H1 (cell line): ENCODE measurements at regions not wholly inside any gene's neighbourhood (a gene's known extent, or its start where the extent isn't known, plus 50 kb on each side); places are given as distances from the start of the nearest gene placed in this dataset.

Experiments
- MAX ChIP-seq: IDR thresholded peaks from 2 replicates; pipeline ENCODE4 v1.6.1; 2012; ENCODE audit warnings: inconsistent platforms
- TF ChIP-seq, protein P1 (sequence below): fragments of 300-600 bp; sonication (generic); IDR thresholded peaks from 2 replicates; pipeline ENCODE4 v1.7.1; 2012; ENCODE audit warnings: low read length, moderate library complexity, mild to moderate bottlenecking, inconsistent platforms; ENCODE audit not compliant: insufficient replicate concordance

DNA sequence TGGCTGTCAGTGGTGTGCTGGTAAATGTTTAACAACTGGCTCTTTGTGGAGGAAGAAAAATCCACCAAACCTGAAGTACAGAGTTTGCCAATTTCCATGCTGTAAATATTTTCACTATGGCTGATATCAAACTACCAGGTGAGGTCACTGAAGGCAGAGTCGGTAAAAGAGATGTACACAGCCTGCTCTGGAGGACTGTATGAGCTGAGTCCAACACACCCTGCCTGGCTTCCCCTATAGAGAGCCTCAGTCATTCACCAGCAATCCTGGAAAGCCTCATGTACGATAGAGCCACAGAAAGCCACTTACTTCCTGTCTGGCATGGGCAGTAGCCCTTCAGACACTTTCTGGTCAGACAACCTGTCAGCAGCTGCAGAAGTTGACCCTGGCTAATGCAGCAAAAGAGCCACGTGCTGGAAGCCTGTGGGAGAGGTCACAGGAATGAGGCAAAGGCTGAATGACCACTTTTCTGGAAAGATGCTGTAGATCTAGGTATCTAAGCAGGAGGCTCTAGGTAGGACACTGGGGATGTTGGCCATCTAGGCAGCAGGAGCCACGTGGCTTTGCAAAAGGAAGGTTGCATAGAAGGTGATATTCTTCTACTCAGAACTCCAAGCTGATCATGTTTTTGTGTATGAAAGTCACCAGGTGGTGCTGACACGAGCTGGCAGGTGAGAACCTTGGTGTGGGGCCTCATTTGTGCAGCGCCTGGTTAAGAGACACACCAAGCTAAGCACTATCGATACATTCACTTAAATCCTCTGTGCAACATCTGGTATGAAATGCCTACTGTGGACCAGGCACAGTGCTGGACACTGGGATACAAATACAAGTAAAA lies 553.9 kb downstream of the VRK1 start (continued):
- TF ChIP-seq, protein P1, sequence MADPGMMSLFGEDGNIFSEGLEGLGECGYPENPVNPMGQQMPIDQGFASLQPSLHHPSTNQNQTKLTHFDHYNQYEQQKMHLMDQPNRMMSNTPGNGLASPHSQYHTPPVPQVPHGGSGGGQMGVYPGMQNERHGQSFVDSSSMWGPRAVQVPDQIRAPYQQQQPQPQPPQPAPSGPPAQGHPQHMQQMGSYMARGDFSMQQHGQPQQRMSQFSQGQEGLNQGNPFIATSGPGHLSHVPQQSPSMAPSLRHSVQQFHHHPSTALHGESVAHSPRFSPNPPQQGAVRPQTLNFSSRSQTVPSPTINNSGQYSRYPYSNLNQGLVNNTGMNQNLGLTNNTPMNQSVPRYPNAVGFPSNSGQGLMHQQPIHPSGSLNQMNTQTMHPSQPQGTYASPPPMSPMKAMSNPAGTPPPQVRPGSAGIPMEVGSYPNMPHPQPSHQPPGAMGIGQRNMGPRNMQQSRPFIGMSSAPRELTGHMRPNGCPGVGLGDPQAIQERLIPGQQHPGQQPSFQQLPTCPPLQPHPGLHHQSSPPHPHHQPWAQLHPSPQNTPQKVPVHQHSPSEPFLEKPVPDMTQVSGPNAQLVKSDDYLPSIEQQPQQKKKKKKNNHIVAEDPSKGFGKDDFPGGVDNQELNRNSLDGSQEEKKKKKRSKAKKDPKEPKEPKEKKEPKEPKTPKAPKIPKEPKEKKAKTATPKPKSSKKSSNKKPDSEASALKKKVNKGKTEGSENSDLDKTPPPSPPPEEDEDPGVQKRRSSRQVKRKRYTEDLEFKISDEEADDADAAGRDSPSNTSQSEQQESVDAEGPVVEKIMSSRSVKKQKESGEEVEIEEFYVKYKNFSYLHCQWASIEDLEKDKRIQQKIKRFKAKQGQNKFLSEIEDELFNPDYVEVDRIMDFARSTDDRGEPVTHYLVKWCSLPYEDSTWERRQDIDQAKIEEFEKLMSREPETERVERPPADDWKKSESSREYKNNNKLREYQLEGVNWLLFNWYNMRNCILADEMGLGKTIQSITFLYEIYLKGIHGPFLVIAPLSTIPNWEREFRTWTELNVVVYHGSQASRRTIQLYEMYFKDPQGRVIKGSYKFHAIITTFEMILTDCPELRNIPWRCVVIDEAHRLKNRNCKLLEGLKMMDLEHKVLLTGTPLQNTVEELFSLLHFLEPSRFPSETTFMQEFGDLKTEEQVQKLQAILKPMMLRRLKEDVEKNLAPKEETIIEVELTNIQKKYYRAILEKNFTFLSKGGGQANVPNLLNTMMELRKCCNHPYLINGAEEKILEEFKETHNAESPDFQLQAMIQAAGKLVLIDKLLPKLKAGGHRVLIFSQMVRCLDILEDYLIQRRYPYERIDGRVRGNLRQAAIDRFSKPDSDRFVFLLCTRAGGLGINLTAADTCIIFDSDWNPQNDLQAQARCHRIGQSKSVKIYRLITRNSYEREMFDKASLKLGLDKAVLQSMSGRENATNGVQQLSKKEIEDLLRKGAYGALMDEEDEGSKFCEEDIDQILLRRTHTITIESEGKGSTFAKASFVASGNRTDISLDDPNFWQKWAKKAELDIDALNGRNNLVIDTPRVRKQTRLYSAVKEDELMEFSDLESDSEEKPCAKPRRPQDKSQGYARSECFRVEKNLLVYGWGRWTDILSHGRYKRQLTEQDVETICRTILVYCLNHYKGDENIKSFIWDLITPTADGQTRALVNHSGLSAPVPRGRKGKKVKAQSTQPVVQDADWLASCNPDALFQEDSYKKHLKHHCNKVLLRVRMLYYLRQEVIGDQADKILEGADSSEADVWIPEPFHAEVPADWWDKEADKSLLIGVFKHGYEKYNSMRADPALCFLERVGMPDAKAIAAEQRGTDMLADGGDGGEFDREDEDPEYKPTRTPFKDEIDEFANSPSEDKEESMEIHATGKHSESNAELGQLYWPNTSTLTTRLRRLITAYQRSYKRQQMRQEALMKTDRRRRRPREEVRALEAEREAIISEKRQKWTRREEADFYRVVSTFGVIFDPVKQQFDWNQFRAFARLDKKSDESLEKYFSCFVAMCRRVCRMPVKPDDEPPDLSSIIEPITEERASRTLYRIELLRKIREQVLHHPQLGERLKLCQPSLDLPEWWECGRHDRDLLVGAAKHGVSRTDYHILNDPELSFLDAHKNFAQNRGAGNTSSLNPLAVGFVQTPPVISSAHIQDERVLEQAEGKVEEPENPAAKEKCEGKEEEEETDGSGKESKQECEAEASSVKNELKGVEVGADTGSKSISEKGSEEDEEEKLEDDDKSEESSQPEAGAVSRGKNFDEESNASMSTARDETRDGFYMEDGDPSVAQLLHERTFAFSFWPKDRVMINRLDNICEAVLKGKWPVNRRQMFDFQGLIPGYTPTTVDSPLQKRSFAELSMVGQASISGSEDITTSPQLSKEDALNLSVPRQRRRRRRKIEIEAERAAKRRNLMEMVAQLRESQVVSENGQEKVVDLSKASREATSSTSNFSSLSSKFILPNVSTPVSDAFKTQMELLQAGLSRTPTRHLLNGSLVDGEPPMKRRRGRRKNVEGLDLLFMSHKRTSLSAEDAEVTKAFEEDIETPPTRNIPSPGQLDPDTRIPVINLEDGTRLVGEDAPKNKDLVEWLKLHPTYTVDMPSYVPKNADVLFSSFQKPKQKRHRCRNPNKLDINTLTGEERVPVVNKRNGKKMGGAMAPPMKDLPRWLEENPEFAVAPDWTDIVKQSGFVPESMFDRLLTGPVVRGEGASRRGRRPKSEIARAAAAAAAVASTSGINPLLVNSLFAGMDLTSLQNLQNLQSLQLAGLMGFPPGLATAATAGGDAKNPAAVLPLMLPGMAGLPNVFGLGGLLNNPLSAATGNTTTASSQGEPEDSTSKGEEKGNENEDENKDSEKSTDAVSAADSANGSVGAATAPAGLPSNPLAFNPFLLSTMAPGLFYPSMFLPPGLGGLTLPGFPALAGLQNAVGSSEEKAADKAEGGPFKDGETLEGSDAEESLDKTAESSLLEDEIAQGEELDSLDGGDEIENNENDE = no peak
- no peak for TF ChIP-seq MAX
- TF ChIP-seq, all 59 proteins: peak for 0
